HCT116 (cell line): ENCODE measurements at regions not wholly inside any gene's neighbourhood (a gene's known extent, or its start where the extent isn't known, plus 50 kb on each side); places are given as distances from the start of the nearest gene placed in this dataset.

ENCODE experiments used
- ATAC-seq: fragments of 200-7000 bp; cut with Tn5 transposase; 2 replicates; pipeline ENCODE4 v1.9.1; 2020; ENCODE audit warnings: mild to moderate bottlenecking, moderate library complexity
- BruUV-seq: library from RNA; stranded (reverse); fragments of 400-500 nt; replicated peaks from 2 replicates; lab custom pipeline; 2021; lab: Mats Ljungman, UMichigan
- CTCF ChIA-PET: fragments of 300-600 bp; sonication (Branson Sonifier 250); formaldehyde crosslinking; loops from one replicate; lab custom pipeline; 2021; ENCODE audit warnings: antibody characterized with exemption; lab: Charles Lee
- POLR2A ChIA-PET: fragments of 300-600, 350-600 bp; sonication (Branson Sonifier 250); formaldehyde crosslinking; loops from one replicate; lab custom pipeline; 2021; ENCODE audit warnings: antibody characterized with exemption; lab: Charles Lee
- RAD21 ChIA-PET, 2 experiments: fragments of 300-600 bp; sonication (Branson Sonifier 250); formaldehyde crosslinking; loops; one replicate each; lab custom pipeline; 2023; ENCODE audit warnings: low total read pairs in 2 of 2; ENCODE audit not compliant: uncharacterized antibody in 2 of 2, unreplicated experiment in 2 of 2, low non-redundant PET in 1 of 2; lab: Charles Lee
- DNase-seq: peaks from one replicate; pipeline ENCODE4 v3.0.0-alpha.2; 2010; ENCODE audit warnings: low read depth, low spot score
- H2AFZ ChIP-seq: fragments of 200-600 bp; shearing (Covaris generic), sonication (generic); 2 replicates; pipeline ENCODE4 v1.6.1; 2017; ENCODE audit warnings: low read depth, mixed run types, mixed read lengths, antibody characterized with exemption, low read length; ENCODE audit not compliant: poor library complexity, severe bottlenecking
- H3K27ac ChIP-seq: 2 replicates; pipeline ENCODE4 v1.5.1; 2012; ENCODE audit warnings: low read depth, low read length
- H3K27me3 ChIP-seq: fragments of 200-600 bp; sonication (generic); 2 replicates; pipeline ENCODE4 v1.6.1; 2016; ENCODE audit warnings: mixed run types, low read length, mixed read lengths; ENCODE audit not compliant: insufficient read depth
- H3K36me3 ChIP-seq, 2 experiments: fragments of 200-500 bp in 1 of 2; fragments of 200-600 bp in 1 of 2; sonication (Bioruptor generic) in 1 of 2; sonication (generic) in 1 of 2; 2 replicates each; pipeline versions ENCODE4 v1.5.1 to v1.6.1; 2014 to 2016; ENCODE audit warnings: low read length in 2 of 2, inconsistent platforms in 1 of 2, mixed read lengths in 1 of 2, mixed run types in 1 of 2; ENCODE audit not compliant: insufficient read depth in 2 of 2, control insufficient read depth in 1 of 2
- H3K4me1 ChIP-seq, 2 experiments: fragments of 200-600 bp in 1 of 2; sonication (generic) in 1 of 2; 2 replicates each; pipeline versions ENCODE4 v1.5.1 to v1.6.1; 2012 to 2017; ENCODE audit warnings: low read length in 2 of 2, inconsistent platforms in 1 of 2, mild to moderate bottlenecking in 1 of 2, mixed read lengths in 1 of 2, mixed run types in 1 of 2, moderate library complexity in 1 of 2; ENCODE audit not compliant: insufficient read depth in 2 of 2, control insufficient read depth in 1 of 2
- H3K4me2 ChIP-seq: fragments of 200-600 bp; sonication (generic); 2 replicates; pipeline ENCODE4 v1.6.1; 2017; ENCODE audit warnings: mixed run types, low read length, mixed read lengths
- H3K4me3 ChIP-seq, 2 experiments: fragments of 200-600 bp in 1 of 2; sonication (generic) in 1 of 2; replicated peaks in 1 of 2; 2 replicates each; pipeline ENCODE4 v1.5.1; 2011 to 2016; ENCODE audit warnings: low read length in 2 of 2, control low read depth in 1 of 2, low read depth in 1 of 2, mild to moderate bottlenecking in 1 of 2, mixed read lengths in 1 of 2, mixed run types in 1 of 2
- H3K79me2 ChIP-seq: fragments of 200-600 bp; sonication (generic); 2 replicates; pipeline ENCODE4 v1.6.1; 2017; ENCODE audit warnings: mild to moderate bottlenecking, mixed run types, low read length, moderate library complexity, mixed read lengths; ENCODE audit not compliant: insufficient read depth
- H3K9ac ChIP-seq: fragments of 200-600 bp; sonication (generic); 2 replicates; pipeline ENCODE4 v1.6.1; 2016; ENCODE audit warnings: low read length, mixed read lengths
- H3K9me2 ChIP-seq: fragments of 200-600 bp; sonication (generic), shearing (Covaris generic); 2 replicates; pipeline ENCODE4 v1.6.1; 2017; ENCODE audit warnings: mixed run types, mild to moderate bottlenecking, moderate library complexity; ENCODE audit not compliant: insufficient read depth
- H3K9me3 ChIP-seq, 2 experiments: fragments of 200-500 bp in 1 of 2; fragments of 200-600 bp in 1 of 2; sonication (Bioruptor generic) in 1 of 2; sonication (generic) in 1 of 2; 2 replicates each; pipeline ENCODE4 v1.6.1; 2014 to 2017; ENCODE audit warnings: low read length in 2 of 2, mixed read lengths in 2 of 2, inconsistent platforms in 1 of 2, low read depth in 1 of 2, mild to moderate bottlenecking in 1 of 2, mixed run types in 1 of 2, moderate library complexity in 1 of 2; ENCODE audit not compliant: control insufficient read depth in 1 of 2, insufficient read depth in 1 of 2
- H4K20me1 ChIP-seq: fragments of 200-600 bp; sonication (generic), shearing (Covaris generic); 2 replicates; pipeline ENCODE4 v1.6.1; 2017; ENCODE audit warnings: mixed run types, mild to moderate bottlenecking, moderate library complexity; ENCODE audit not compliant: insufficient read depth
- CBX3 ChIP-seq: IDR thresholded peaks from 2 replicates; pipeline ENCODE4 v1.6.1; 2012; ENCODE audit warnings: low read depth
- CEBPB ChIP-seq: IDR thresholded peaks from 2 replicates; pipeline ENCODE4 v1.6.1; 2012; ENCODE audit warnings: low read depth
- CTCF ChIP-seq, 3 experiments: fragments of 200-600 bp in 1 of 3; sonication (generic) in 1 of 3; IDR thresholded peaks in 2 of 3; conservative IDR thresholded peaks in 1 of 3; 2 replicates each; pipeline ENCODE4 v1.5.1; 2012 to 2017; ENCODE audit warnings: low read depth in 2 of 3, low read length in 2 of 3, antibody characterized with exemption in 1 of 3, borderline replicate concordance in 1 of 3, control low read depth in 1 of 3, mild to moderate bottlenecking in 1 of 3, mixed read lengths in 1 of 3, mixed run types in 1 of 3, moderate library complexity in 1 of 3; ENCODE audit not compliant: insufficient read depth in 1 of 3
- ELF1 ChIP-seq: IDR thresholded peaks from 2 replicates; pipeline ENCODE4 v1.6.1; 2012; ENCODE audit warnings: low read depth, borderline replicate concordance
- EZH2 ChIP-seq: fragments of 200-600 bp; sonication (generic); IDR thresholded peaks from 2 replicates; pipeline ENCODE4 v1.6.1; 2017; ENCODE audit warnings: antibody characterized with exemption, mixed run types
- MAX ChIP-seq: IDR thresholded peaks from 2 replicates; pipeline ENCODE4 v1.6.1; 2012
- POLR2A ChIP-seq: IDR thresholded peaks from 2 replicates; pipeline ENCODE4 v1.7.0; 2011; ENCODE audit warnings: borderline replicate concordance; ENCODE audit not compliant: insufficient read depth, insufficient read length; ENCODE audit errors: extremely low read depth
- POLR2AphosphoS5 ChIP-seq: IDR thresholded peaks from 2 replicates; pipeline ENCODE4 v1.6.1; 2011; ENCODE audit warnings: mild to moderate bottlenecking, low read depth, low read length, moderate library complexity
- RAD21 ChIP-seq: IDR thresholded peaks from 2 replicates; pipeline ENCODE4 v1.6.1; 2012; ENCODE audit warnings: low read depth, mild to moderate bottlenecking
- REST ChIP-seq: IDR thresholded peaks from 2 replicates; pipeline ENCODE4 v1.6.1; 2012; ENCODE audit warnings: low read depth
- YY1 ChIP-seq: IDR thresholded peaks from 2 replicates; pipeline ENCODE4 v1.6.1; 2011; ENCODE audit warnings: low read length, low read depth, moderate library complexity, mild to moderate bottlenecking; ENCODE audit not compliant: insufficient replicate concordance; ENCODE audit errors: extremely low read depth
- ZBTB33 ChIP-seq: IDR thresholded peaks from 2 replicates; pipeline ENCODE4 v1.6.1; 2011; ENCODE audit warnings: mild to moderate bottlenecking, low read length, moderate library complexity; ENCODE audit not compliant: insufficient replicate concordance; ENCODE audit errors: extremely low read depth
- ZFX ChIP-seq: fragments of 450-650 bp; IDR thresholded peaks from 2 replicates; pipeline ENCODE4 v1.6.1; 2017
- ZNF274 ChIP-seq: fragments of 200-500 bp; sonication (Bioruptor generic); IDR thresholded peaks from 2 replicates; pipeline ENCODE4 v1.6.1; 2014; ENCODE audit warnings: mild to moderate bottlenecking, low read depth, low read length, inconsistent platforms
- intact Hi-C: fragments of 100-400 bp; cut with micrococcal nuclease; formaldehyde crosslinking; loops from 2 replicates; pipeline ENCODE4 v1.10.0; 2022

- no peak overlapping the region for H3K27ac ChIP-seq
- no peaks in the 10 kb centered on the region for H3K4me1 ChIP-seq
- CTCF ChIA-PET = no interaction called here
- no peaks in the 10 kb centered on the region for H3K9me2 ChIP-seq
- H3K9ac ChIP-seq = no peak overlapping the region
- POLR2A ChIA-PET = no interaction called here
- no peak overlapping the region for H3K4me2 ChIP-seq
- H3K4me3 ChIP-seq = no peak overlapping the region
- H3K36me3 ChIP-seq = no peaks in the 10 kb centered on the region
- BruUV-seq = no TSS peak
- H4K20me1 ChIP-seq = no peaks in the 10 kb centered on the region
- intact Hi-C loops = no loop called here
- no peak overlapping the region for H2AFZ ChIP-seq
- no peaks in the 10 kb centered on the region for H3K79me2 ChIP-seq
- RAD21 ChIA-PET = no interaction called here
- TF ChIP-seq ZFX = no peak
- no peak for TF ChIP-seq YY1
- no peak for TF ChIP-seq ELF1
- TF ChIP-seq CBX3 = no peak
- TF ChIP-seq ZNF274 = no peak
- no peak for TF ChIP-seq POLR2AphosphoS5
- TF ChIP-seq RAD21 = no peak
- TF ChIP-seq MAX = no peak
- no peak for TF ChIP-seq CEBPB
- no peak for TF ChIP-seq REST
- TF ChIP-seq ZBTB33 = no peak
- no peak for TF ChIP-seq EZH2
- no peak for TF ChIP-seq CTCF (IDR thresholded peaks at IDR 0.05 in 2 of 3, conservative IDR thresholded peaks at IDR 0.05 in 1 of 3; ENCODE audit: borderline replicate concordance in 1 of 3, insufficient read depth in 1 of 3, low read depth in 2 of 3, low read length in 2 of 3)
- TF ChIP-seq POLR2A = no peak
- no peak for ATAC-seq
- H3K27me3 ChIP-seq = no peaks in the 10 kb centered on the region
- DNase-seq = no peak
- no peaks in the 10 kb centered on the region for H3K9me3 ChIP-seq
Observed at GRCh38 chr1:189538271-189538670, 939.4 kb downstream of the BRINP3 start.
